ENCODE measurements at regions not wholly inside any gene's neighbourhood (a gene's known extent, or its start where the extent isn't known, plus 50 kb on each side); places are given as distances from the start of the nearest gene placed in this dataset.

GRCh38 chr10:117653170-117653515, 110.6 kb downstream of the EMX2 start (continued):
- TF ChIP-seq KDM1A (IDR thresholded peaks at IDR 0.05; ENCODE audit: borderline replicate concordance) (no peak), IRF4 (IDR thresholded peaks at IDR 0.05; ENCODE audit: low read depth, low read length) (peak; percentile 100), ETV6 (conservative IDR thresholded peaks at IDR 0.05 in 1 of 2, IDR thresholded peaks at IDR 0.05 in 1 of 2; ENCODE audit: borderline replicate concordance in 1 of 2, low read depth in 1 of 2) (peak in 1 of 2 experiments; percentile 55; a peak in 1 of 4 replicates), SRF (IDR thresholded peaks at IDR 0.05; ENCODE audit: low read depth in 2 of 2, low read length in 2 of 2) (peak in 1 of 2 experiments; percentile 86; a peak in 2 of 4 replicates), SMARCA5 (IDR thresholded peaks at IDR 0.05) (no peak), TCF3 (IDR thresholded peaks at IDR 0.05; ENCODE audit: borderline replicate concordance, insufficient read depth, low read depth, low read length) (peak; percentile 74; the same call in 1 of the 2 replicates), GATAD2B (conservative IDR thresholded peaks at IDR 0.05; ENCODE audit: low read depth) (peak; percentile 54; the same call in 1 of the 2 replicates), SIX5 (IDR thresholded peaks at IDR 0.05; ENCODE audit: low read depth, low read length, severe bottlenecking) (no peak), ZNF687 (IDR thresholded peaks at IDR 0.05) (no peak; the same call in 1 of the 2 replicates), E2F8 (IDR thresholded peaks at IDR 0.05; ENCODE audit: low read depth, partially characterized antibody) (peak; percentile 64), LARP7 (IDR thresholded peaks at IDR 0.05) (no peak), BMI1 (IDR thresholded peaks at IDR 0.05; ENCODE audit: borderline replicate concordance) (peak; percentile 91), BRCA1 (IDR thresholded peaks at IDR 0.05; ENCODE audit: low read depth, low read length) (no peak), MYB (IDR thresholded peaks at IDR 0.05; ENCODE audit: borderline replicate concordance, low read depth, low read length) (no peak), RFX5 (IDR thresholded peaks at IDR 0.05; ENCODE audit: low read depth, low read length) (peak; percentile 99), NBN (IDR thresholded peaks at IDR 0.05) (peak; percentile 97), ZNF384 (IDR thresholded peaks at IDR 0.05; ENCODE audit: borderline replicate concordance, low read depth, low read length) (peak; percentile 98), USF1 (IDR thresholded peaks at IDR 0.05; ENCODE audit: borderline replicate concordance, extremely low read length, insufficient read depth, low read depth, low read length) (no peak), IKZF2 (IDR thresholded peaks at IDR 0.05) (peak; percentile 89 to 95), ELK1 (IDR thresholded peaks at IDR 0.05; ENCODE audit: low read depth, low read length) (no peak), NR2F1 (conservative IDR thresholded peaks at IDR 0.05) (peak; percentile 91), RB1 (IDR thresholded peaks at IDR 0.05; ENCODE audit: borderline replicate concordance) (no peak)

All from GM12878 (cell line).